ENCODE measurements at regions not wholly inside any gene's neighbourhood (a gene's known extent, or its start where the extent isn't known, plus 50 kb on each side); places are given as distances from the start of the nearest gene placed in this dataset.
"Not testable (repeated sequence)": the region's sequence is repeated elsewhere in the genome, so short reads cannot be mapped to it uniquely, and the experiment has no call there.

- DNase-seq: peak; percentile 67
Measured at GRCh38 chr7:35975851-35976454, 175.1 kb downstream of the SEPTIN7 start.

- DNase-seq: not testable (repeated sequence)
Measured at GRCh38 chr7:35978816-35979640, 174.0 kb upstream of the EEPD1 start.

- no peak for DNase-seq
Measured at GRCh38 chr7:35982600-35982999, 170.5 kb upstream of the EEPD1 start.

GRCh38 chr7:35983626-35984025, 169.4 kb upstream of the EEPD1 start:
- no peak for DNase-seq

- DNase-seq: peak; percentile 91
Measured at GRCh38 chr7:35985126-35985754, 167.8 kb upstream of the EEPD1 start.

GRCh38 chr7:35987016-35987415, 166.0 kb upstream of the EEPD1 start:
- DNase-seq: no peak

- no peak for DNase-seq
Measured at GRCh38 chr7:35988105-35988504, 164.9 kb upstream of the EEPD1 start.

- no peak for DNase-seq
Measured at GRCh38 chr7:35988818-35989217, 164.2 kb upstream of the EEPD1 start.

- DNase-seq: peak; percentile 72
Measured at GRCh38 chr7:35991511-35992232, 161.4 kb upstream of the EEPD1 start.

GRCh38 chr7:35992436-35992835, 160.6 kb upstream of the EEPD1 start:
- DNase-seq: no peak

GRCh38 chr7:35993113-35993512, 159.9 kb upstream of the EEPD1 start:
- DNase-seq: no peak

GRCh38 chr7:35993676-35994606, 159.1 kb upstream of the EEPD1 start:
- DNase-seq: no peak

- DNase-seq: no peak
Measured at GRCh38 chr7:35995334-35995733, 157.7 kb upstream of the EEPD1 start.

GRCh38 chr7:35998481-35998880, 154.6 kb upstream of the EEPD1 start:
- no peak for DNase-seq

- no peak for DNase-seq
Measured at GRCh38 chr7:36001546-36001945, 151.5 kb upstream of the EEPD1 start.

- DNase-seq: no peak
Measured at GRCh38 chr7:36002900-36003299, 150.2 kb upstream of the EEPD1 start.

- DNase-seq: no peak
Measured at GRCh38 chr7:36003343-36003742, 149.7 kb upstream of the EEPD1 start.

GRCh38 chr7:36005293-36005692, 147.8 kb upstream of the EEPD1 start:
- no peak for DNase-seq

GRCh38 chr7:36005876-36006275, 147.2 kb upstream of the EEPD1 start:
- DNase-seq: no peak

GRCh38 chr7:36006636-36007229, 146.3 kb upstream of the EEPD1 start:
- DNase-seq: no peak

GRCh38 chr7:36010656-36011587, 142.1 kb upstream of the EEPD1 start:
- no peak for DNase-seq
